ENCODE measurements at regions not wholly inside any gene's neighbourhood (a gene's known extent, or its start where the extent isn't known, plus 50 kb on each side); places are given as distances from the start of the nearest gene placed in this dataset.

- TF ChIP-seq ZNF462 (CRISPR knock-in tag; IDR thresholded peaks at IDR 0.05) (no peak), ETS1 (IDR thresholded peaks at IDR 0.05) (no peak), CTCF (conservative IDR thresholded peaks at IDR 0.05; ENCODE audit: low read depth in 2 of 2) (no peak), ZNF331 (CRISPR knock-in tag; IDR thresholded peaks at IDR 0.05; ENCODE audit: low read depth) (no peak), ZNF114 (CRISPR knock-in tag; IDR thresholded peaks at IDR 0.05) (no peak), CREB1 (CRISPR knock-in tag; IDR thresholded peaks at IDR 0.05; ENCODE audit: low read depth) (no peak)
Measured at GRCh38 chr14:104472536-104473243, 106.9 kb upstream of the C14orf180 start (continued).

All from GM23338 (cell line).